DND-41 (cell line): ENCODE measurements at regions not wholly inside any gene's neighbourhood (a gene's known extent, or its start where the extent isn't known, plus 50 kb on each side); places are given as distances from the start of the nearest gene placed in this dataset.

Source experiments
- ATAC-seq: fragments of 200-7000 bp; cut with Tn5 transposase; 3 replicates; pipeline ENCODE4 v1.9.1; 2021; ENCODE audit warnings: low read depth; ENCODE audit not compliant: insufficient read depth
- DNase-seq: peaks from one replicate; pipeline ENCODE4 v3.0.0-alpha.2; 2020
- H2AFZ ChIP-seq: 2 replicates; pipeline ENCODE4 v1.6.0; 2012; ENCODE audit warnings: low read depth, low read length
- H3K27ac ChIP-seq: 2 replicates; pipeline ENCODE4 v1.5.1; 2012; ENCODE audit warnings: low read length, inconsistent platforms
- H3K27me3 ChIP-seq: fragments of 200-600 bp; sonication (generic); 2 replicates; pipeline ENCODE4 v1.6.0; 2012; ENCODE audit warnings: low read length, mild to moderate bottlenecking, inconsistent platforms; ENCODE audit not compliant: insufficient read depth, poor library complexity
- H3K36me3 ChIP-seq: 2 replicates; pipeline ENCODE4 v1.5.1; 2012; ENCODE audit warnings: low read length, inconsistent platforms; ENCODE audit not compliant: insufficient read depth
- H3K4me1 ChIP-seq: 2 replicates; pipeline ENCODE4 v1.5.1; 2012; ENCODE audit warnings: mild to moderate bottlenecking, low read length; ENCODE audit not compliant: insufficient read depth
- H3K4me2 ChIP-seq: 2 replicates; pipeline ENCODE4 v1.6.0; 2012; ENCODE audit warnings: mild to moderate bottlenecking, moderate library complexity, low read length, inconsistent platforms; ENCODE audit not compliant: insufficient read depth
- H3K4me3 ChIP-seq, 2 experiments: fragments of 200-600 bp in 1 of 2; shearing (Covaris generic) in 1 of 2; 2 replicates each; pipeline ENCODE4 v1.5.1; 2012 to 2016; ENCODE audit warnings: inconsistent platforms in 2 of 2, low read length in 2 of 2, mild to moderate bottlenecking in 2 of 2, low read depth in 1 of 2, moderate library complexity in 1 of 2
- H3K79me2 ChIP-seq: 2 replicates; pipeline ENCODE4 v1.6.0; 2012; ENCODE audit warnings: low read length, inconsistent platforms; ENCODE audit not compliant: insufficient read depth
- H3K9ac ChIP-seq: 2 replicates; pipeline ENCODE4 v1.6.0; 2012; ENCODE audit warnings: low read depth, mild to moderate bottlenecking, inconsistent platforms, low read length, moderate library complexity
- H3K9me3 ChIP-seq: 2 replicates; pipeline ENCODE4 v1.5.1; 2012; ENCODE audit warnings: low read length, moderate library complexity, mild to moderate bottlenecking, inconsistent platforms; ENCODE audit not compliant: insufficient read depth, severe bottlenecking
- H4K20me1 ChIP-seq: 2 replicates; pipeline ENCODE4 v1.6.0; 2012; ENCODE audit warnings: low read length; ENCODE audit not compliant: insufficient read depth
- EZH2 ChIP-seq: IDR thresholded peaks from 3 replicates; pipeline ENCODE4 v1.6.1; 2012; ENCODE audit warnings: borderline replicate concordance, low read depth, mild to moderate bottlenecking, moderate library complexity, low read length, inconsistent platforms; ENCODE audit not compliant: severe bottlenecking
- TF ChIP-seq, protein P1 (sequence below): IDR thresholded peaks from 2 replicates; pipeline ENCODE4 v1.5.1; 2012; ENCODE audit warnings: borderline replicate concordance, low read length, moderate library complexity, mild to moderate bottlenecking; ENCODE audit not compliant: poor library complexity, severe bottlenecking; ENCODE audit errors: extremely low read depth

DNA sequence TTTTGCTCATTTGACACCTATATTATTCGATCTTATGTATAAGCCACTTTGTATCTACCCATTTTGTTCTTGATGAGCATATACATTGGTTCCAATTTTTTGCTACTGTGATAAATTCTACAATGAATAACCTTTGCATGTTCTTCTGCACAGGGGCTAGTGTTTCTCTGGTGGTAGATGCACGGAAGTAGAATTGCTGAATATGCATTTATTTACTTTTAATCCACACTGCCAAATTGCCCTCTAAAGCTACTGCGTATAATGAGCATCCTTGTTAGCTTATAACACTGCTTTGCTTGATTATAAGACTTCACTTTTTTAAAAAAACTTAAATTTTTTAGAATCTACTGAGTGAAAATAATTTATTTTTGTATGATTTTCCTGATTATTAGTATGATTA lies 84.2 kb upstream of the PIAS1 start:
- no peak for ATAC-seq
- Histone ChIP-seq H3K27me3 (peaks cover 3% of the 10 kb centered on the region), H4K20me1 (no peaks in the 10 kb centered on the region), H3K4me2 (no peak overlapping the region), H3K9me3 (no peaks in the 10 kb centered on the region), H2AFZ (no peak overlapping the region), H3K27ac (no peak overlapping the region), H3K9ac (no peak overlapping the region), H3K36me3 (no peaks in the 10 kb centered on the region), H3K79me2 (no peaks in the 10 kb centered on the region), H3K4me1 (peaks cover 10% of the 10 kb centered on the region; the same call in 1 of the 2 replicates), H3K4me3 (no peak overlapping the region)
- TF ChIP-seq, protein P1, sequence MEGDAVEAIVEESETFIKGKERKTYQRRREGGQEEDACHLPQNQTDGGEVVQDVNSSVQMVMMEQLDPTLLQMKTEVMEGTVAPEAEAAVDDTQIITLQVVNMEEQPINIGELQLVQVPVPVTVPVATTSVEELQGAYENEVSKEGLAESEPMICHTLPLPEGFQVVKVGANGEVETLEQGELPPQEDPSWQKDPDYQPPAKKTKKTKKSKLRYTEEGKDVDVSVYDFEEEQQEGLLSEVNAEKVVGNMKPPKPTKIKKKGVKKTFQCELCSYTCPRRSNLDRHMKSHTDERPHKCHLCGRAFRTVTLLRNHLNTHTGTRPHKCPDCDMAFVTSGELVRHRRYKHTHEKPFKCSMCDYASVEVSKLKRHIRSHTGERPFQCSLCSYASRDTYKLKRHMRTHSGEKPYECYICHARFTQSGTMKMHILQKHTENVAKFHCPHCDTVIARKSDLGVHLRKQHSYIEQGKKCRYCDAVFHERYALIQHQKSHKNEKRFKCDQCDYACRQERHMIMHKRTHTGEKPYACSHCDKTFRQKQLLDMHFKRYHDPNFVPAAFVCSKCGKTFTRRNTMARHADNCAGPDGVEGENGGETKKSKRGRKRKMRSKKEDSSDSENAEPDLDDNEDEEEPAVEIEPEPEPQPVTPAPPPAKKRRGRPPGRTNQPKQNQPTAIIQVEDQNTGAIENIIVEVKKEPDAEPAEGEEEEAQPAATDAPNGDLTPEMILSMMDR = no peak
- TF ChIP-seq EZH2 = no peak
- no peak for DNase-seq

DNA sequence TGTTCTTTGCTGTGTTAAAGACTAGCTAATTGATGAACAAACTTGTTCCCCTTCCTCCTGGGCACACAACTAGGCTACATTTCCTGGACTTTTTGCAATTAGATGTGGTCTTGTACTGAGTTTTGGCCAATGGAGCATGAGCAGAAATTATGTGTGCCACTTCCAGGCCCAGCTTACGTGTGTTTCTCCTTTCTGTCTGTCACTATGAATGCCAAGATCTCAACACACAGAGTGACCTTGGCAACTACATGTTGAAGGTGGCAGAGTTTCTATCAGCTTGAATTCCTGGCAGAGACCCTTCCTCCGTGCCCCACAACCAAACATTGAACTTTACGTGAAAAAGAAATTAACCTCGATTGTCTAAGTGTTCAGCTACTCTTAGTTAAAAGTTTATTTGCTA lies 81.7 kb upstream of the PIAS1 start:
- no peak for DNase-seq
- Histone ChIP-seq H3K36me3 (no peaks in the 10 kb centered on the region), H4K20me1 (no peaks in the 10 kb centered on the region), H3K4me3 (no peak overlapping the region), H3K79me2 (no peaks in the 10 kb centered on the region), H3K4me1 (peaks cover 10% of the 10 kb centered on the region; the same call in 1 of the 2 replicates), H3K9ac (no peak overlapping the region), H3K9me3 (no peaks in the 10 kb centered on the region), H3K27me3 (peaks cover 3% of the 10 kb centered on the region), H2AFZ (no peak overlapping the region), H3K27ac (no peak overlapping the region), H3K4me2 (no peak overlapping the region)
- no peak for ATAC-seq
- TF ChIP-seq, protein P1 = no peak
- TF ChIP-seq EZH2 = no peak

DNA sequence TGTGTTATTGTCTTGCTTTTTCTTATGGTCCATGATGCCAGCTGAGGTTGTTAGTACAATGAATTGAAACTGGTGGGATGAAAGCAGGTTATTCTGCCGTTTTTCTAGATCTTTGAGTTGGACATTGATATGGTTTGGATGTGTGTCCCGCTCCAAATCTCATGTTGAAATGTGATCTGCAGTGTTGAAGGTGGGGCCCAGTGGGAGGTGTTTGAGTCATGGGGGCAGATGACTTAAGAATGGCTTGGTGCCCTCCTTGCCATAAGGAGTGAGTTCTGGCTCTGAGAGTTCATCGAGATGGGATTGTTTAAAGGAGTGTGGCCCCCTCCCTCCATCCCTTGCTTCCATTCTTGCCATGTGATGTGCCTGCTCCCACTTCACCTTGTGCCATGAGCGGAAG lies 80.3 kb upstream of the PIAS1 start:
- H3K36me3 ChIP-seq = no peaks in the 10 kb centered on the region
- H2AFZ ChIP-seq = no peak overlapping the region
- ATAC-seq (no peak), DNase-seq (no peak)
- no peak overlapping the region for H3K4me2 ChIP-seq
- no peaks in the 10 kb centered on the region for H3K79me2 ChIP-seq
- no peak overlapping the region for H3K27ac ChIP-seq
- 0 out of 2 replicates have a peak, but pooled peaks cover under 1% of the 10 kb centered on the region for H3K4me1 ChIP-seq
- H3K4me3 ChIP-seq = no peak overlapping the region
- no peak for TF ChIP-seq EZH2
- TF ChIP-seq, protein P1 = no peak
- H3K27me3 ChIP-seq = peaks cover under 1% of the 10 kb centered on the region
- H3K9ac ChIP-seq = no peak overlapping the region
- H4K20me1 ChIP-seq = no peaks in the 10 kb centered on the region
- no peaks in the 10 kb centered on the region for H3K9me3 ChIP-seq

DNA sequence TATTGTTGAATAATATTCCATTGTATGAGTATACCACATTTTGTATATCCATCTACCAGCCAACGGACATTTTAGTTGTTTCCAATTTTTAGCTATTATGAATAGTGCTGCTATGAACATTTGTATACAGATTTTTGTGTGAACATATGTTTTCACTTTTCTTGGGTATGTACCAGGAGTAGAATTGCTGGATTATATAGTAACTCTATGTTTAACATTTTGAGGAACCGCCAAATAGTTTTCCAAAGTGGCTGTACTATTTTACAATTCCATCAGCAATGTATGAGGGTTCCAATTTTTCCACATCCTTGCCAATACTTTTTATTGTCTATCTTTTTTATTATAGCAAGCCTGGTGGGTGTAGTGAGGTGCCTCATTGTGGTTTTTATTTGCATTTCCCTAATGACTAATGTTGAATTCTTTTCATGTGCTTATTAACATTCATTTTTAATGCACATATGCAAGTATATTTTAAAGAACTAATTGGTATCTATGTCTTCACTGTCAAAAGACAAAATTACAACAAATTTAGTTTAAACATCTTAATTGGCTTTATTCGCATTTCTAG lies 77.5 kb upstream of the PIAS1 start:
- H3K4me1 ChIP-seq = no peaks in the 10 kb centered on the region
- ATAC-seq = no peak

More for the DNA sequence above, 77.5 kb upstream of the PIAS1 start:
- Histone ChIP-seq H3K4me2 (no peak overlapping the region), H3K79me2 (no peaks in the 10 kb centered on the region), H3K36me3 (no peaks in the 10 kb centered on the region), H3K9me3 (no peaks in the 10 kb centered on the region), H4K20me1 (no peaks in the 10 kb centered on the region), H2AFZ (no peak overlapping the region), H3K9ac (no peak overlapping the region), H3K27me3 (no peaks in the 10 kb centered on the region), H3K27ac (no peak overlapping the region), H3K4me3 (no peak overlapping the region)
- no peak for TF ChIP-seq EZH2
- TF ChIP-seq, protein P1 = no peak
- no peak for DNase-seq
